Fibroblast of lung (primary cell): ENCODE measurements at regions not wholly inside any gene's neighbourhood (a gene's known extent, or its start where the extent isn't known, plus 50 kb on each side); places are given as distances from the start of the nearest gene placed in this dataset.

ENCODE experiments used
- DNase-seq, 2 donors: peaks; one replicate each; pipeline versions ENCODE4 v3.0.0 to v3.0.0-alpha.2; 2010; ENCODE audit warnings: low read depth in 2 of 2
- H2AFZ ChIP-seq: 2 replicates; pipeline ENCODE4 v1.5.1; 2012; ENCODE audit warnings: low read length, control low read depth, inconsistent platforms
- H3K27ac ChIP-seq: 2 replicates; pipeline ENCODE4 v1.5.1; 2011; ENCODE audit warnings: low read length, control low read depth; ENCODE audit not compliant: insufficient read depth
- H3K27me3 ChIP-seq: 2 replicates; pipeline ENCODE4 v1.5.1; 2011; ENCODE audit warnings: mild to moderate bottlenecking, low read length; ENCODE audit not compliant: control insufficient read depth, insufficient read depth
- H3K36me3 ChIP-seq: 2 replicates; pipeline ENCODE4 v1.5.1; 2011; ENCODE audit warnings: low read length; ENCODE audit not compliant: control insufficient read depth, insufficient read depth
- H3K4me1 ChIP-seq: 2 replicates; pipeline ENCODE4 v1.5.1; 2011; ENCODE audit warnings: low read length; ENCODE audit not compliant: control insufficient read depth, insufficient read depth; ENCODE audit errors: extremely low read depth
- H3K4me2 ChIP-seq: 2 replicates; pipeline ENCODE4 v1.5.1; 2011; ENCODE audit warnings: low read length, control low read depth; ENCODE audit not compliant: insufficient read depth; ENCODE audit errors: extremely low read depth
- H3K4me3 ChIP-seq, 4 experiments: fragments of 200-600 bp in 1 of 4; sonication (generic) in 1 of 4; replicated peaks in 1 of 4; 2 replicates each; pipeline ENCODE4 v1.5.1; 2011 to 2016; ENCODE audit warnings: low read length in 4 of 4, low read depth in 3 of 4, mild to moderate bottlenecking in 3 of 4, control low read depth in 2 of 4, inconsistent platforms in 1 of 4, mixed read lengths in 1 of 4; ENCODE audit not compliant: insufficient read depth in 1 of 4; ENCODE audit errors: control extremely low read depth in 1 of 4
- H3K79me2 ChIP-seq: 2 replicates; pipeline ENCODE4 v1.5.1; 2012; ENCODE audit warnings: mild to moderate bottlenecking, low read length, inconsistent platforms; ENCODE audit not compliant: control insufficient read depth, insufficient read depth
- H3K9ac ChIP-seq: 2 replicates; pipeline ENCODE4 v1.5.1; 2011; ENCODE audit warnings: mild to moderate bottlenecking, low read length, control low read depth; ENCODE audit not compliant: insufficient read depth
- H3K9me3 ChIP-seq: 2 replicates; pipeline ENCODE4 v1.5.1; 2012; ENCODE audit warnings: low read depth, low read length; ENCODE audit not compliant: control insufficient read depth, insufficient read depth
- H4K20me1 ChIP-seq: 2 replicates; pipeline ENCODE4 v1.5.1; 2011; ENCODE audit warnings: low read length; ENCODE audit not compliant: control insufficient read depth, insufficient read depth; ENCODE audit errors: extremely low read depth
- CTCF ChIP-seq, 2 donors: IDR thresholded peaks in 1 of 2; conservative IDR thresholded peaks in 1 of 2; 1 replicate in 1 of 2; 2 replicates in 1 of 2; pipeline ENCODE4 v1.5.1; 2011 to 2012; ENCODE audit warnings: low read length in 2 of 2, control low read depth in 1 of 2, inconsistent platforms in 1 of 2, low read depth in 1 of 2, mild to moderate bottlenecking in 1 of 2
- EZH2 ChIP-seq: IDR thresholded peaks from 2 replicates; pipeline ENCODE4 v1.5.1; 2012; ENCODE audit warnings: low read length, control low read depth, mild to moderate bottlenecking; ENCODE audit errors: missing control alignments

DNA sequence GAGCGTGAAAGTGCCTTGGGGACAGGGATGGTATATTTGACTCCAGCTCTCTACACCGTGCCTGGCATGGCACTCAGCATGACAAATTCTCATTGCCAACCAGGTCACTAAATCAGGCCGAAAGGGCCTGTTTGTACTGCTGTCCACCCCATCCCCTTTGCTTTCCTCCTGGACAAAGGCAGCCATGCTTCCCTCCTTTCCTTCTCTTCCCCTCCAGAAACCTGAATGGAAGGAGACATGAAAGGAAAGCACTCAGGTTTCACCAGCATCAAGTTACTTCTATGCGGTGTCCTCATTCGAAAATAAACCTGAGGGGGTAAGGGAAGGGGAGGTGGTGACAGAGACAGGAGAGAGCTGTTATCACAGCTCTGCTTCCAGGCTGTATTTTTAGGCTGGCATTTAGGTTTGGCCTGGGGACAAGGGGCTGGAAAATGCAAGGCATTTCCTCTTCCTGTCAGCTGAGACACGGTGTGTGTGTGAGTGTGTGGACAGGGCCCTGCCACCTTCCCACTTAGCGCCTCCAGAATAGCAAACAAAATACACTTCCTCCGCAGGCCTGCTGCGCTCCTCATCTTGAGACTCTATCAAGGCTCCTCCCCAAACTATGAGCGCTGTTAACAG is 79.9 kb upstream of the COL13A1 start:
- Histone ChIP-seq H4K20me1 (no peaks in the 10 kb centered on the region), H3K9me3 (no peaks in the 10 kb centered on the region), H3K27ac (no peak overlapping the region), H3K9ac (no peak overlapping the region), H3K27me3 (peaks cover 6% of the 10 kb centered on the region), H3K4me2 (no peak overlapping the region), H3K4me1 (no peaks in the 10 kb centered on the region), H3K4me3 (no peak overlapping the region), H3K36me3 (no peaks in the 10 kb centered on the region), H3K79me2 (no peaks in the 10 kb centered on the region), H2AFZ (no peak overlapping the region)
- TF ChIP-seq EZH2: no peak
- no peak for TF ChIP-seq CTCF (conservative IDR thresholded peaks at IDR 0.05 in 1 of 2, IDR thresholded peaks at IDR 0.05 in 1 of 2; ENCODE audit: low read depth in 1 of 2, low read length in 2 of 2)
- DNase-seq: peak; percentile 41 to 61

- TF ChIP-seq EZH2 (no peak), CTCF (conservative IDR thresholded peaks at IDR 0.05 in 1 of 2, IDR thresholded peaks at IDR 0.05 in 1 of 2; ENCODE audit: low read depth in 1 of 2, low read length in 2 of 2) (no peak)
- H3K9ac ChIP-seq: no peak overlapping the region
- H3K4me3 ChIP-seq: no peak overlapping the region
- no peak overlapping the region for H3K27ac ChIP-seq
- no peaks in the 10 kb centered on the region for H4K20me1 ChIP-seq
- no peak overlapping the region for H2AFZ ChIP-seq
- H3K9me3 ChIP-seq: no peaks in the 10 kb centered on the region
- peaks cover 6% of the 10 kb centered on the region for H3K27me3 ChIP-seq
- H3K4me1 ChIP-seq: peaks cover 7% of the 10 kb centered on the region
- no peak overlapping the region for H3K4me2 ChIP-seq
- no peak for DNase-seq
- no peaks in the 10 kb centered on the region for H3K79me2 ChIP-seq
- no peaks in the 10 kb centered on the region for H3K36me3 ChIP-seq
Observed at GRCh38 chr10:69723653-69724052, 78.1 kb upstream of the COL13A1 start.

- Histone ChIP-seq H3K9me3 (no peaks in the 10 kb centered on the region), H3K27me3 (peaks cover 6% of the 10 kb centered on the region), H3K4me2 (no peak overlapping the region), H3K36me3 (no peaks in the 10 kb centered on the region), H3K4me3 (no peak overlapping the region), H3K9ac (no peak overlapping the region), H3K4me1 (peaks cover 22% of the 10 kb centered on the region), H2AFZ (no peak overlapping the region), H3K79me2 (no peaks in the 10 kb centered on the region), H4K20me1 (no peaks in the 10 kb centered on the region), H3K27ac (no peak overlapping the region)
- DNase-seq: no peak
- no peak for TF ChIP-seq EZH2
- no peak for TF ChIP-seq CTCF (conservative IDR thresholded peaks at IDR 0.05 in 1 of 2, IDR thresholded peaks at IDR 0.05 in 1 of 2; ENCODE audit: low read depth in 1 of 2, low read length in 2 of 2)
Observed at GRCh38 chr10:69726850-69727249, 74.9 kb upstream of the COL13A1 start.
